Uterus (tissue), 2 donors: ENCODE measurements at regions not wholly inside any gene's neighbourhood (a gene's known extent, or its start where the extent isn't known, plus 50 kb on each side); places are given as distances from the start of the nearest gene placed in this dataset.
"Not testable (repeated sequence)": the region's sequence is repeated elsewhere in the genome, so short reads cannot be mapped to it uniquely, and the experiment has no call there.

Experiments used
- POLR2A ChIP-seq, 2 donors: fragments of 450-650 bp; IDR thresholded peaks; one replicate each; pipeline ENCODE4 v1.6.1; 2016; ENCODE audit warnings: antibody characterized with exemption in 2 of 2, mild to moderate bottlenecking in 1 of 2, moderate library complexity in 1 of 2
- TF ChIP-seq, protein P1 (sequence below), 4 experiments: fragments of 200-600 bp in 2 of 4; fragments of 450-650 bp in 2 of 4; sonication (generic) in 2 of 4; IDR thresholded peaks; one replicate each; pipeline ENCODE4 v1.5.1; 2016 to 2019; ENCODE audit warnings: antibody characterized with exemption in 4 of 4, mild to moderate bottlenecking in 2 of 4, moderate library complexity in 1 of 4

DNA sequence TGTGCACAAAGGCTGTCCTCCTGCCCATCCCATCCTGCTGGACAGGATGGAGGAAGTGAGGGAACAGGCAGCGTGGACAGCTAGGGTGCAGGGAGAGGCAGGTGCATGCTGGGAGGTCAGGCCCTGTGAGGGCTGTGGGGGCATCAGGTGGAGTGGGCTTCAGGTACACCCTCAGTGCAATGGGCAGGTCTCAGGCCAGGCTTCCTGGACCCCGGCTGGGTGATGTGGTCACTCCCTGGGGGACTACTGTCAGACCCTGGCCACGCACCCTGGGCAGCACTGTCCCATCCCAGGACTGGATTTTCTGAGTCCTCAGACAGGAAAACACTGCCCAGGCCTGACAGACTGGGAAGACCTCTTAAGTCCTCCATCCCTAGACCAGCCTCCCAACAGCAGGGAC, 239.9 kb downstream of the POTED start:
- TF ChIP-seq, protein P1, sequence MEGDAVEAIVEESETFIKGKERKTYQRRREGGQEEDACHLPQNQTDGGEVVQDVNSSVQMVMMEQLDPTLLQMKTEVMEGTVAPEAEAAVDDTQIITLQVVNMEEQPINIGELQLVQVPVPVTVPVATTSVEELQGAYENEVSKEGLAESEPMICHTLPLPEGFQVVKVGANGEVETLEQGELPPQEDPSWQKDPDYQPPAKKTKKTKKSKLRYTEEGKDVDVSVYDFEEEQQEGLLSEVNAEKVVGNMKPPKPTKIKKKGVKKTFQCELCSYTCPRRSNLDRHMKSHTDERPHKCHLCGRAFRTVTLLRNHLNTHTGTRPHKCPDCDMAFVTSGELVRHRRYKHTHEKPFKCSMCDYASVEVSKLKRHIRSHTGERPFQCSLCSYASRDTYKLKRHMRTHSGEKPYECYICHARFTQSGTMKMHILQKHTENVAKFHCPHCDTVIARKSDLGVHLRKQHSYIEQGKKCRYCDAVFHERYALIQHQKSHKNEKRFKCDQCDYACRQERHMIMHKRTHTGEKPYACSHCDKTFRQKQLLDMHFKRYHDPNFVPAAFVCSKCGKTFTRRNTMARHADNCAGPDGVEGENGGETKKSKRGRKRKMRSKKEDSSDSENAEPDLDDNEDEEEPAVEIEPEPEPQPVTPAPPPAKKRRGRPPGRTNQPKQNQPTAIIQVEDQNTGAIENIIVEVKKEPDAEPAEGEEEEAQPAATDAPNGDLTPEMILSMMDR (IDR thresholded peaks at IDR 0.05), result not testable (repeated sequence)
- not testable (repeated sequence) for TF ChIP-seq POLR2A (IDR thresholded peaks at IDR 0.05)
